ENCODE measurements at regions not wholly inside any gene's neighbourhood (a gene's known extent, or its start where the extent isn't known, plus 50 kb on each side); places are given as distances from the start of the nearest gene placed in this dataset.
A peak's percentile ranks its signal among the peaks of the same experiment; 100 is the strongest.

GRCh38 chr15:60079210-60079609 lies 75.1 kb downstream of the FOXB1 start:
- DNase-seq, result peak in 1 of 9 donors; percentile 11
- CTCF ChIA-PET, result interaction anchor here (0.5 to 1.4 kb wide), 4 partner anchors 63 to 326 kb away, joined by 3 to 4 read pairs (median 3); no protein-coding TSS in a partner anchor

GRCh38 chr15:60081976-60082375 lies 77.9 kb downstream of the FOXB1 start:
- H3K27ac Mint-ChIP-seq, result no peak overlapping the region
- ChIA-PET POLR2A (no interaction called here), CTCF (interaction anchor here (0.6 kb wide), 1 partner anchor 344 kb away, joined by 3 read pairs; no protein-coding TSS in a partner anchor)
- intact Hi-C loops (cut with micrococcal nuclease), result no loop called here
- Histone ChIP-seq H3K4me3 (ENCODE audit: low read length) (no peak overlapping the region), H3K4me1 (ENCODE audit: control insufficient read depth in 2 of 2, insufficient read depth in 2 of 2, low read length in 2 of 2) (peaks cover 0 to 6% of the 10 kb centered on the region in 2 donors), H3K27ac (ENCODE audit: low read depth, low read length) (no peak overlapping the region), H3K36me3 (ENCODE audit: control insufficient read depth in 2 of 3, insufficient read depth in 3 of 3, low read length in 3 of 3) (no peaks in the 10 kb centered on the region), H3K9me3 (ENCODE audit: control insufficient read depth in 2 of 3, low read length in 3 of 3) (no peaks in the 10 kb centered on the region), H3K27me3 (ENCODE audit: control insufficient read depth in 2 of 2, insufficient read depth in 2 of 2, low read length in 2 of 2) (no peaks in the 10 kb centered on the region)
- no peak for DNase-seq
- no peaks in the 10 kb centered on the region for H3K36me3 Mint-ChIP-seq
- H3K9me3 Mint-ChIP-seq, result peaks cover 0 to 1% (median 0%) of the 10 kb centered on the region in 11 donors
- no peak for ATAC-seq
- no peak overlapping the region for H3K4me3 Mint-ChIP-seq
- H3K27me3 Mint-ChIP-seq, result peaks cover 0 to 20% (median 5%) of the 10 kb centered on the region in 5 donors
- H3K4me1 Mint-ChIP-seq, result peaks cover 0 to 16% (median 10%) of the 10 kb centered on the region in 7 donors

More at GRCh38 chr15:60079210-60079609, 75.1 kb downstream of the FOXB1 start:
- no peaks in the 10 kb centered on the region for H3K27me3 ChIP-seq (ENCODE audit: control insufficient read depth in 2 of 2, insufficient read depth in 2 of 2, low read length in 2 of 2)
- no peak overlapping the region for H3K4me3 ChIP-seq (ENCODE audit: low read length)
- Mint-ChIP-seq H3K9me3 (peaks cover 0 to 1% (median 0%) of the 10 kb centered on the region in 11 donors), H3K36me3 (no peaks in the 10 kb centered on the region), H3K4me3 (no peak overlapping the region), H3K4me1 (peaks cover 3 to 36% (median 25%) of the 10 kb centered on the region in 7 donors), H3K27me3 (peaks cover 0 to 7% (median 5%) of the 10 kb centered on the region in 5 donors), H3K27ac (no peak overlapping the region)
- no peak overlapping the region for H3K27ac ChIP-seq (ENCODE audit: low read depth, low read length)
- ATAC-seq, result no peak
- no peaks in the 10 kb centered on the region for H3K36me3 ChIP-seq (ENCODE audit: control insufficient read depth in 2 of 3, insufficient read depth in 3 of 3, low read length in 3 of 3)
- intact Hi-C loops (cut with micrococcal nuclease), result loop anchor here (5.0 kb wide), 2 partner anchors 37 to 72 kb away; no protein-coding TSS in a partner anchor
- peaks cover 4 to 14% of the 10 kb centered on the region in 2 donors for H3K4me1 ChIP-seq (ENCODE audit: control insufficient read depth in 2 of 2, insufficient read depth in 2 of 2, low read length in 2 of 2)
- POLR2A ChIA-PET, result no interaction called here
- H3K9me3 ChIP-seq (ENCODE audit: control insufficient read depth in 2 of 3, low read length in 3 of 3), result no peaks in the 10 kb centered on the region

GRCh38 chr15:60083318-60083717 lies 79.2 kb downstream of the FOXB1 start:
- H3K36me3 Mint-ChIP-seq, result no peaks in the 10 kb centered on the region
- no peak overlapping the region for H3K27ac Mint-ChIP-seq

GRCh38 chr15:60086681-60087429 lies 82.7 kb downstream of the FOXB1 start:
- Histone ChIP-seq H3K27me3 (ENCODE audit: control insufficient read depth in 2 of 2, insufficient read depth in 2 of 2, low read length in 2 of 2) (no peaks in the 10 kb centered on the region), H3K27ac (ENCODE audit: low read depth, low read length) (no peak overlapping the region), H3K4me1 (ENCODE audit: control insufficient read depth in 2 of 2, insufficient read depth in 2 of 2, low read length in 2 of 2) (no peaks in the 10 kb centered on the region), H3K36me3 (ENCODE audit: control insufficient read depth in 2 of 3, insufficient read depth in 3 of 3, low read length in 3 of 3) (no peaks in the 10 kb centered on the region), H3K9me3 (ENCODE audit: control insufficient read depth in 2 of 3, low read length in 3 of 3) (no peaks in the 10 kb centered on the region), H3K4me3 (ENCODE audit: low read length) (no peak overlapping the region)
- H3K4me3 Mint-ChIP-seq, result no peak overlapping the region
- H3K36me3 Mint-ChIP-seq, result no peaks in the 10 kb centered on the region
- H3K27ac Mint-ChIP-seq, result no peak overlapping the region
- CTCF ChIA-PET, result interaction anchor here (0.9 kb wide), 1 partner anchor 89 kb away, joined by 3 read pairs; no protein-coding TSS in a partner anchor
- intact Hi-C loops (cut with micrococcal nuclease), result no loop called here
- no peak for ATAC-seq
- peaks cover 0 to 36% (median 4%) of the 10 kb centered on the region in 5 donors for H3K27me3 Mint-ChIP-seq
- POLR2A ChIA-PET, result no interaction called here
- H3K9me3 Mint-ChIP-seq, result no peaks in the 10 kb centered on the region
- H3K4me1 Mint-ChIP-seq, result peaks cover 0 to 4% (median 0%) of the 10 kb centered on the region in 7 donors
- no peak for DNase-seq

More at GRCh38 chr15:60083318-60083717, 79.2 kb downstream of the FOXB1 start:
- Histone ChIP-seq H3K27me3 (ENCODE audit: control insufficient read depth in 2 of 2, insufficient read depth in 2 of 2, low read length in 2 of 2) (no peaks in the 10 kb centered on the region), H3K4me1 (ENCODE audit: control insufficient read depth in 2 of 2, insufficient read depth in 2 of 2, low read length in 2 of 2) (no peaks in the 10 kb centered on the region), H3K9me3 (ENCODE audit: control insufficient read depth in 2 of 3, low read length in 3 of 3) (no peaks in the 10 kb centered on the region), H3K4me3 (ENCODE audit: low read length) (no peak overlapping the region), H3K36me3 (ENCODE audit: control insufficient read depth in 2 of 3, insufficient read depth in 3 of 3, low read length in 3 of 3) (no peaks in the 10 kb centered on the region), H3K27ac (ENCODE audit: low read depth, low read length) (no peak overlapping the region)
- Mint-ChIP-seq H3K27me3 (peaks cover 0 to 24% (median 5%) of the 10 kb centered on the region in 5 donors), H3K9me3 (peaks cover 0 to 1% (median 0%) of the 10 kb centered on the region in 11 donors), H3K4me3 (no peak overlapping the region), H3K4me1 (peaks cover 0 to 10% (median 0%) of the 10 kb centered on the region in 7 donors)
- intact Hi-C loops (cut with micrococcal nuclease), result no loop called here
- CTCF ChIA-PET, result no interaction called here
- POLR2A ChIA-PET, result no interaction called here
- no peak for ATAC-seq
- no peak for DNase-seq

GRCh38 chr15:60087561-60087960 lies 83.5 kb downstream of the FOXB1 start:
- intact Hi-C loops (cut with micrococcal nuclease), result no loop called here
- Mint-ChIP-seq H3K4me3 (no peak overlapping the region), H3K27ac (no peak overlapping the region), H3K4me1 (peaks cover 0 to 4% (median 0%) of the 10 kb centered on the region in 7 donors), H3K9me3 (no peaks in the 10 kb centered on the region), H3K27me3 (peaks cover 0 to 40% (median 4%) of the 10 kb centered on the region in 5 donors), H3K36me3 (no peaks in the 10 kb centered on the region)
- Histone ChIP-seq H3K4me3 (ENCODE audit: low read length) (no peak overlapping the region), H3K27me3 (ENCODE audit: control insufficient read depth in 2 of 2, insufficient read depth in 2 of 2, low read length in 2 of 2) (no peaks in the 10 kb centered on the region), H3K27ac (ENCODE audit: low read depth, low read length) (no peak overlapping the region), H3K9me3 (ENCODE audit: control insufficient read depth in 2 of 3, low read length in 3 of 3) (no peaks in the 10 kb centered on the region), H3K4me1 (ENCODE audit: control insufficient read depth in 2 of 2, insufficient read depth in 2 of 2, low read length in 2 of 2) (no peaks in the 10 kb centered on the region), H3K36me3 (ENCODE audit: control insufficient read depth in 2 of 3, insufficient read depth in 3 of 3, low read length in 3 of 3) (no peaks in the 10 kb centered on the region)
- ATAC-seq, result no peak
- POLR2A ChIA-PET, result no interaction called here
- CTCF ChIA-PET, result interaction anchor here (0.9 kb wide), 1 partner anchor 90 kb away, joined by 3 read pairs; no protein-coding TSS in a partner anchor
- no peak for DNase-seq

- ATAC-seq, result no peak
- H3K9me3 ChIP-seq (ENCODE audit: control insufficient read depth in 2 of 3, low read length in 3 of 3), result no peaks in the 10 kb centered on the region
- Mint-ChIP-seq H3K4me1 (peaks cover 0 to 4% (median 0%) of the 10 kb centered on the region in 7 donors), H3K36me3 (no peaks in the 10 kb centered on the region), H3K27me3 (peaks cover 0 to 42% (median 9%) of the 10 kb centered on the region in 5 donors), H3K4me3 (no peak overlapping the region), H3K9me3 (peaks cover 0 to 2% (median 0%) of the 10 kb centered on the region in 11 donors), H3K27ac (peak overlapping the region in 1 of 9 donors; percentile 13)
- no peak overlapping the region for H3K4me3 ChIP-seq (ENCODE audit: low read length)
- intact Hi-C loops (cut with micrococcal nuclease), result no loop called here
- no peaks in the 10 kb centered on the region for H3K27me3 ChIP-seq (ENCODE audit: control insufficient read depth in 2 of 2, insufficient read depth in 2 of 2, low read length in 2 of 2)
- DNase-seq, result no peak
- H3K27ac ChIP-seq (ENCODE audit: low read depth, low read length), result no peak overlapping the region
- CTCF ChIA-PET, result interaction anchor here (0.8 kb wide), 1 partner anchor 10 kb away, joined by 3 read pairs; no protein-coding TSS in a partner anchor
- H3K4me1 ChIP-seq (ENCODE audit: control insufficient read depth in 2 of 2, insufficient read depth in 2 of 2, low read length in 2 of 2), result no peaks in the 10 kb centered on the region
- no peaks in the 10 kb centered on the region for H3K36me3 ChIP-seq (ENCODE audit: control insufficient read depth in 2 of 3, insufficient read depth in 3 of 3, low read length in 3 of 3)
- POLR2A ChIA-PET, result interaction anchor here (0.6 kb wide), 1 partner anchor 876 kb away, joined by 3 read pairs; no protein-coding TSS in a partner anchor
Observed at GRCh38 chr15:60090747-60091146, 86.6 kb downstream of the FOXB1 start.
